ENCODE measurements at regions not wholly inside any gene's neighbourhood (a gene's known extent, or its start where the extent isn't known, plus 50 kb on each side); places are given as distances from the start of the nearest gene placed in this dataset.
"Not testable (repeated sequence)": the region's sequence is repeated elsewhere in the genome, so short reads cannot be mapped to it uniquely, and the experiment has no call there.

DNA sequence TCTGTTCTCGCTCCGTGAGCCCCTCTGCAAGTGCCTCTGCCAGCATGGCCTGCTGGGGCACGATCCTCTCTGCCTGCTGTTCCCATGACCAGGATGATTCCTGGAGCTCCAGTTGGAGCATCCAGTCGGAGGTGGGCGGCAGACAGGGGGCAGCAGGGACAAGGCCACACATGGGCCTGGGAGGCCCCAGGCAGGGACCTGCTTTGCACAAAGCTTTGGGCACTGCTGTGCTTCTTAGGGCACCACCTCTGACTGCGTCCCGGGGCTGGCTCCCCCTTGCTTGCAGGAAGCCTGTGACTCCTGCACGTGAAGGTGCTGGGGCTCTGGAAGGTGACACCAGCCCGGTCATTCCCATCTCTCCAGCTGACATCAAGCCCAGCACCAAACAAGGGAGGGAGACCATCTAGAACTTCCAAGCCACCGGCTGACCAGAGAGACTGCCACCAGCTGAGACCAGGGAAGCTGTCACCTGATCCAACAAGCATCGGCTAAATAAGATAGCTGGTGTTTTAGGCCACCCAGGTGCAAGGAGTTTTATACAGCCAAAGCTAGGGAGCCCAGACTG lies 174.8 kb upstream of the FOXD4L5 start:
- CTCF ChIA-PET = no interaction called here
- intact Hi-C loops (cut with micrococcal nuclease; ENCODE audit: unreplicated experiment) = no loop called here
- TF ChIP-seq CTCF (conservative IDR thresholded peaks at IDR 0.05; ENCODE audit: low read depth, low read length) (no peak), EZH2 (IDR thresholded peaks at IDR 0.05; ENCODE audit: borderline replicate concordance, low read depth, low read length, poor library complexity, severe bottlenecking) (no peak)
- no peak overlapping the region for H3K27ac ChIP-seq (ENCODE audit: low read depth, low read length, poor library complexity, severe bottlenecking)
- no peak overlapping the region for H3K4me3 ChIP-seq (ENCODE audit: low read depth, low read length, poor library complexity, severe bottlenecking)
- no TSS peak for BruUV-seq (replicated peaks)
- no peaks in the 10 kb centered on the region for H3K9me3 ChIP-seq (ENCODE audit: low read depth, low read length, poor library complexity, severe bottlenecking)
- DNase-seq (ENCODE audit: low spot score) = no peak
- no peaks in the 10 kb centered on the region for H3K27me3 ChIP-seq (replicated peaks; ENCODE audit: insufficient read depth, low read depth, low read length, poor library complexity)
- H3K36me3 ChIP-seq (ENCODE audit: insufficient read depth, low read length, poor library complexity, severe bottlenecking) = no peaks in the 10 kb centered on the region
- H3K4me1 ChIP-seq (ENCODE audit: insufficient read depth, low read length, poor library complexity, severe bottlenecking) = no peaks in the 10 kb centered on the region
- POLR2A ChIA-PET (ENCODE audit: low non-redundant PET) = no interaction called here

DNA sequence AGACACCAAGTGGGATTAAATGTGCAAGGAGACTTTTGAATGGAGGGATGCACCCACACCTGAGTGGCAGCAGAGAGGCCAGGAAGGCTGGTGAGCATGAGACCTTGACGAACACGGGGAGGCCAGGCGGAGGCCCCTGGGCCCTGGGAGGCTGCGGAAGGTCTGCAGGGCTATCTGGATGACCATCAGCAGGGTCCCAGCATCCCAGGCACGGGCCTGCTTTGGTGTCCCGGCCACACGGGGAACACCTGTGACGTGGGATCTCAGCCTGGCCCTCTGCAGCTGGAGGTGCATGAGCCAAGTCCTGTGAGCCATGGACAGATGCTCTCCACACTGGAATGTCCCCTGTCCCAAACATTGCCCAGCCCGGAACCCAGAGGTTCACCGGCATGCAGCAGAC lies 174.0 kb upstream of the FOXD4L5 start:
- TF ChIP-seq EZH2 (IDR thresholded peaks at IDR 0.05; ENCODE audit: borderline replicate concordance, low read depth, low read length, poor library complexity, severe bottlenecking) (no peak), CTCF (conservative IDR thresholded peaks at IDR 0.05; ENCODE audit: low read depth, low read length) (no peak)
- H3K9me3 ChIP-seq (ENCODE audit: low read depth, low read length, poor library complexity, severe bottlenecking) = no peaks in the 10 kb centered on the region
- CTCF ChIA-PET = no interaction called here
- no peak overlapping the region for H3K27ac ChIP-seq (ENCODE audit: low read depth, low read length, poor library complexity, severe bottlenecking)
- no peaks in the 10 kb centered on the region for H3K27me3 ChIP-seq (replicated peaks; ENCODE audit: insufficient read depth, low read depth, low read length, poor library complexity)
- no TSS peak for BruUV-seq (replicated peaks)
- no peak for DNase-seq (ENCODE audit: low spot score)
- no peaks in the 10 kb centered on the region for H3K36me3 ChIP-seq (ENCODE audit: insufficient read depth, low read length, poor library complexity, severe bottlenecking)
- H3K4me1 ChIP-seq (ENCODE audit: insufficient read depth, low read length, poor library complexity, severe bottlenecking) = no peaks in the 10 kb centered on the region
- POLR2A ChIA-PET (ENCODE audit: low non-redundant PET) = no interaction called here
- intact Hi-C loops (cut with micrococcal nuclease; ENCODE audit: unreplicated experiment) = no loop called here
- no peak overlapping the region for H3K4me3 ChIP-seq (ENCODE audit: low read depth, low read length, poor library complexity, severe bottlenecking)

DNA sequence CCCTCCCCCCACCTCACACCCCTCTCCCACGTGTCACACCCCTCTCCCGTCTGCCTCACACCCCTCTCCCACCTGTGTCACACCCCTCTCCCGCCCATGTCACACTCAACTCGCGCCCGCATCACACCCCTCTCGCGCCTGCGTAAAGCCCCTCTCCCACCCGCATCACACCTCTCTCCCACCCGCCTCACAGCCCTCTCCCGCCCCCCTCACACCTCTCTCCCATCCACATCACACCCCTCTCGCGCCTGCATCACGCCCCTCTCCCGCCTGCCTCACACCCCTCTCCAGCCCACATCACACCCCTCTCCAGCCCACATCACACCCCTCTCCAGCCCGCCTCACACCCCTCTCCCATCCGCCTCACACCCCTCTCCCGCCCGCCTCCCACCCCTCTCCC lies 173.5 kb upstream of the FOXD4L5 start:
- Histone ChIP-seq H3K27ac (ENCODE audit: low read depth, low read length, poor library complexity, severe bottlenecking) (no peak overlapping the region), H3K27me3 (replicated peaks; ENCODE audit: insufficient read depth, low read depth, low read length, poor library complexity) (no peaks in the 10 kb centered on the region), H3K9me3 (ENCODE audit: low read depth, low read length, poor library complexity, severe bottlenecking) (no peaks in the 10 kb centered on the region), H3K36me3 (ENCODE audit: insufficient read depth, low read length, poor library complexity, severe bottlenecking) (no peaks in the 10 kb centered on the region), H3K4me3 (ENCODE audit: low read depth, low read length, poor library complexity, severe bottlenecking) (no peak overlapping the region), H3K4me1 (ENCODE audit: insufficient read depth, low read length, poor library complexity, severe bottlenecking) (no peaks in the 10 kb centered on the region)
- POLR2A ChIA-PET (ENCODE audit: low non-redundant PET) = no interaction called here
- no peak for DNase-seq (ENCODE audit: low spot score)
- CTCF ChIA-PET = no interaction called here
- TF ChIP-seq EZH2 (IDR thresholded peaks at IDR 0.05; ENCODE audit: borderline replicate concordance, low read depth, low read length, poor library complexity, severe bottlenecking) (no peak), CTCF (conservative IDR thresholded peaks at IDR 0.05; ENCODE audit: low read depth, low read length) (no peak)
- BruUV-seq (replicated peaks) = no TSS peak
- intact Hi-C loops (cut with micrococcal nuclease; ENCODE audit: unreplicated experiment) = no loop called here

DNA sequence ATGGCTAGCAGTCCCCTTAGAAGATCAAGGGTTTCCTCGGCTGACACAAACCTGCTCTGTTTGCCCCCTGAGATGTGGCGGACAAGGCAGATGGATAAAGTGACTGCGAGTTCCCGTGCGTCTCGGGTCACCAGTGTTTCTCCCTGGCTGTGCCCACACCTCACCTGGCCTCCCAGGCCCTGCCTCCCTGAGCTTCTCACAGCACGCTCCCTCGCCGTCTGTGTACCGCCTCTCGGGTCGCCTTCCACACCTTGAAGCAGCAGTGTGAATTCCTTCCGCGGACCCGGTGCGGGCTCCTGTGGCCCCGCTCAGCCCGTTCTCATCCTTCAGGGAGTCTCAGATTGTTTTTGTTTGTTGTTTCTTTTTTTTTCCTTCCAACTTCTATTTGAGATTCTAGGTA lies 172.0 kb upstream of the FOXD4L5 start:
- H3K4me3 ChIP-seq (ENCODE audit: low read depth, low read length, poor library complexity, severe bottlenecking); H3K27ac ChIP-seq (ENCODE audit: low read depth, low read length, poor library complexity, severe bottlenecking); H3K36me3 ChIP-seq (ENCODE audit: insufficient read depth, low read length, poor library complexity, severe bottlenecking); DNase-seq (ENCODE audit: low spot score); intact Hi-C loops (cut with micrococcal nuclease; ENCODE audit: unreplicated experiment); H3K27me3 ChIP-seq (replicated peaks; ENCODE audit: insufficient read depth, low read depth, low read length, poor library complexity); H3K9me3 ChIP-seq (ENCODE audit: low read depth, low read length, poor library complexity, severe bottlenecking); H3K4me1 ChIP-seq (ENCODE audit: insufficient read depth, low read length, poor library complexity, severe bottlenecking); CTCF ChIA-PET; POLR2A ChIA-PET (ENCODE audit: low non-redundant PET); BruUV-seq (replicated peaks): not testable (repeated sequence)

DNA sequence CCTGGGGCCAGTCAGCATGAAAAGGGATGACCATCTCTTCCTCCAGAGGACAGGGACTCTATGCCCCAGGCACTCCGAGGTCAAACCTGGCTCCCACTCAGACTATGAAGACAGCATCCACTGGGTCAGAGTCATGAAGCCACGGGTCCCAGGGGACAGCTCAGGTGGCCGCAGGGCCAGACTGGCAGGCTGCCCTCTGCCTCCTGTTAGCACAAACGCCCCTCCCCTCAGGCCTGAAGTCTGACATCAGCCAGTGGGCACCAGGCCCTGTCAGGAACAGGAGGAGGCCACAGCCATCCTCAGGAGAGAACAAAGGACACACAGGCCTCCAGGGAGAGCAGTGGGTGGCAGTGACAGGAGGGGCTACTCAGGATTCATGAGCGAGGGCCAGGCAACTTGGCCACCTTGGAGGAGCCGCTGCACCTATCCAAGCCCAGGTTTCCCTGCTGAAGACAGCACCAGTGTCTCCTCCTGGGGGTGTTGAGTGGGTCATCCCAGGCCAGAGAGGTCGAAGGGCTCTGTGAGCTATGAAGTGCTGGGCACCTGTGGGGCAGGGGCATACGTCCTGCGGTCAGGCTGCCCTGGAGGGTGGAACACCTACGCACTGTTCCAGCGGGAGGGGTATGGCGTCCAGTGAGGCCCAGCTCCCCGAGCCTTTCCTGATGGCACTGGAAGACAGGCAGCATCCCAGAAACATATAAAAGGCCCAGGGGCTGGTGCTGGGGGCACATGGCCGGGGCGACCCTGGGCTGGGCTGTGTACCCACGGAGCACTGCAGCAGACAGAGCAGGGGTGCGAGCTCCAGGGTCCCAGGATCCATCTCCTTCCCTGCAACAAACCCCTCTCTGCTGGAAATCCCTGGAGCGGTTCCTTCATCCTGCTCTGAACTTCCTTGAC lies 171.0 kb upstream of the FOXD4L5 start:
- CTCF ChIA-PET; intact Hi-C loops (cut with micrococcal nuclease; ENCODE audit: unreplicated experiment); H3K27ac ChIP-seq (ENCODE audit: low read depth, low read length, poor library complexity, severe bottlenecking); H3K36me3 ChIP-seq (ENCODE audit: insufficient read depth, low read length, poor library complexity, severe bottlenecking); H3K9me3 ChIP-seq (ENCODE audit: low read depth, low read length, poor library complexity, severe bottlenecking); H3K4me3 ChIP-seq (ENCODE audit: low read depth, low read length, poor library complexity, severe bottlenecking); H3K27me3 ChIP-seq (replicated peaks; ENCODE audit: insufficient read depth, low read depth, low read length, poor library complexity); BruUV-seq (replicated peaks); DNase-seq (ENCODE audit: low spot score); POLR2A ChIA-PET (ENCODE audit: low non-redundant PET); H3K4me1 ChIP-seq (ENCODE audit: insufficient read depth, low read length, poor library complexity, severe bottlenecking): not testable (repeated sequence)

Measured in A673 (cell line).